ENCODE measurements at regions not wholly inside any gene's neighbourhood (a gene's known extent, or its start where the extent isn't known, plus 50 kb on each side); places are given as distances from the start of the nearest gene placed in this dataset.

DNA sequence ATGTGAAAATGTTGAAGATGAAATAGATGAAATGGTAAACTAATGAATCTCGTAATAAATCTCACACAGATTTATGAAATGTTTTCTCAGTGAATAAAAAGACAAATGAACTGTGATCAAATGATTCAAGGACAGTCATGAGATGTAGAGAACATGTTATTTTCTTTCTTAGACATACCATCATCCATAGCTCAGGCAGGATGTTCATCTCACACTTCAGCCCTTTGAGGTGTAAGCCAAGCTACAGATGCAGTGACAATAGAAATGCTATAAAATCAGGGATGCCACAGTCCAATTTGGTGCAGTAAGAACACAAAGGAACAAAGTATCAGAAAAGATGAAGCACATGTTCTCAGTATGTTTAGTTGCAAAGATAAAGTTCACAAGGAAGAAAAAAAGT is 242.7 kb upstream of the KRR1 start:
- TF ChIP-seq REST (IDR thresholded peaks at IDR 0.05; ENCODE audit: insufficient replicate concordance, low read depth) = no peak
- no peak for TF ChIP-seq CTCF (IDR thresholded peaks at IDR 0.05; ENCODE audit: insufficient read depth, low read length)
- no peak for TF ChIP-seq SPI1 (IDR thresholded peaks at IDR 0.05; ENCODE audit: borderline replicate concordance, low read depth)
- TF ChIP-seq POLR2AphosphoS5 (IDR thresholded peaks at IDR 0.05; ENCODE audit: low read depth) = no peak
